HG03045 (cell line): ENCODE measurements at regions not wholly inside any gene's neighbourhood (a gene's known extent, or its start where the extent isn't known, plus 50 kb on each side); places are given as distances from the start of the nearest gene placed in this dataset.
"Not testable (repeated sequence)": the region's sequence is repeated elsewhere in the genome, so short reads cannot be mapped to it uniquely, and the experiment has no call there.

Experiments used
- ATAC-seq: cut with Tn5 transposase; IDR thresholded peaks from one replicate; pipeline ENCODE4 v1.9.1; 2021; ENCODE audit warnings: mild to moderate bottlenecking, moderate library complexity; ENCODE audit not compliant: unreplicated experiment

DNA sequence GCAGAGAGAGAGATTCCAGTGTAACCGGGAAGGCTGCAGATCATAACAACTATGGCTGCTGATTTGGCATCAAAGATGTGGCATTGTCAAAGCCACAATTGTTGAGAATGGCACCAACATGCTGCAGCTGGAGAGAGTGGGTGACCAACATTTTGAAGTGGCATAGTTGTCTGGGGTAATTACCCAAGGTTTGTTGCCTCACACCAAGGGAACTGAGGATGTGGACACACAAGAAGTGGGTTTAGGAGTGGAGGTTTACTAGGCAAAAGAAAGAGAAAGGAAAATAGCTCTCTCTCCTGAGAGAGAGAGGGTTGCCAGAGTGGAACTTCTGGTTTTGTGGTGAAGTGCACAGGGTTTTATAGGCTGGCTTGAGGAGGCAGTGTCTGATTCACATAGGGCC is 126.6 kb downstream of the FAM72C start:
- ATAC-seq = not testable (repeated sequence)

DNA sequence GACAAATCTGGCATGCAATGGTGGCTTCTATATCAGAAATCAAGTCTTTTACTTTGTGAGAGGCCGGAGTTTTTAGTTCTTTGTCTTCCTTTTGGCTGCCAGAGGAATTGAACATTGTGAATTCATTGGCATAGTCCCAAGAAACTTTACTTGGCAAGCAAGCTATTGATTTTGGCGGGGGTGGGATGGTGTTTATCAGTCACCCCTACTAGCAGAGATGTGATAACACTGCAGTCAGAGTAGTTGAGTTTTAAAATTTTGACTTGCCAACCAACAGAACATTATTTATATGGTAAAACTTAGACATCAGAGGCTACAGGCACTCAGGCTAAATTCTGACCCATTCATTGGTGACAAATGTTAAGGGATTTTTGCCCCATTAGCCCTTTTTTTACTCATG is 129.7 kb downstream of the FAM72C start:
- ATAC-seq = not testable (repeated sequence)

DNA sequence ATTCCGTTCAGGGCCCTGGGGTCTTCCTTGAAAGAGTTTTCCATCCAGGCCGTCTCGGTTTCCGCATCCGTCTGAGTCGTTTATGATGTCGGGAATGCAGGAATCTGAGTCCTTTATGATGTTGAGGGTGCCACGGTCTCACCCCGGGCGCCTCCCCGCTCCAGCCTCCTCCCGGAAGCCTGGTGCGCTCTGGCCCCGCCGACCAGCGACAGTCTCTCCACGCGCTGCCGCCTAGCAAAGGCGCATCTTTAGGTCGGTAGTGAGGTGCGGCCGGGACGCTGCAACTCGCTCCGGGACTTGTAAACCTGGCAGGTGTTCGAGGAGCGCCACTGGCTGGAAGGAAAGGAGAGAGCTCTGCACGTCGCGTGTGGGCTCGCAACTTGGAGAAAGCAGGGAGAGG is 132.6 kb downstream of the FAM72C start:
- not testable (repeated sequence) for ATAC-seq

DNA sequence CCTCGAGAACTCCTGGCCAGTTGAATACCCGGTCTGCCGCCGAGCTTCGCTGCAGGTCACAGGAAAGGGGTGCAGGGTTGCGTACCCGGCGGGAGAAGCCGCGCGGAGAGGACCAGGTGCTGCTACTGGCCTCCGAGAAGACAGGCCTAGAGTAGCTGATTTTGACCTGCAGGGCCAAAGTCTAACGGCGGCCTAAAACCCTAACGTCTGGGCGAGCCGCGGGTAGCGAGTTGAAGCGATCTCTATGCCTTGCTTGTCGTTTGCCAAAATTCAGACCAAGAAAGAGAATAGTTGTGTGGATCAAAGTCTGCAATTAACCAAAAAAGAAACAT is 133.2 kb downstream of the FAM72C start:
- not testable (repeated sequence) for ATAC-seq

DNA sequence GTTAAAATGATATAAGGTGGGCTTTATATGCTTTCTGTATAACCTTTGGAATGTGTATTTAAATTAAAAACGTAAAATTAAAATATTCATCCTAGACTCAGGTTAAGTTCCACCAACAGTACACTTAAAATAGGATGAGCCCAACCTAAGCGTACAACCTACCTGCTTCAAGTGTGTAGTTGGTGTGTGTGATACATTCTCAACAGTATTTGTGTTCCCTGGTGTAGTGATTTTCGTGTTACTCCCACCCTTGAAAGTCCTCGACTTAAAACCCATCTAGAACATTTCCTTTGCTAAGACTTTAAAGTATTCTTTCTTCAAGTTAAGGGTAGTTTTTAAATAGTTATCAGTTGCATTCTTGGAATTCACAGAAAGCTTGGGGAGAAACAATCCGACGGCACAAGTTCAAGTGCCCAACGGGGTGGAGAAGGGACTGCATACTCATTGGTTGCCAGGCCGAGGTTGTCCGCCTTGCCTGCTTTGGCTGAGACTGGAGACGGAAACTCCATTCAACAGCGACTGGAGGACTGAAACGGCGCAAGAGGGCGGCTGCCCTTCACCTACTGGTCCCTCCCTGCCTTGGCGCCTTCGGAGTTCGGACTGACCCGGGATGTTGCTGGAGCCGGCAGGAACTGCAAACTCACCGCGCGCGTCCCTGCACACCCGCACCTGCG is 133.7 kb downstream of the FAM72C start:
- ATAC-seq = not testable (repeated sequence)

DNA sequence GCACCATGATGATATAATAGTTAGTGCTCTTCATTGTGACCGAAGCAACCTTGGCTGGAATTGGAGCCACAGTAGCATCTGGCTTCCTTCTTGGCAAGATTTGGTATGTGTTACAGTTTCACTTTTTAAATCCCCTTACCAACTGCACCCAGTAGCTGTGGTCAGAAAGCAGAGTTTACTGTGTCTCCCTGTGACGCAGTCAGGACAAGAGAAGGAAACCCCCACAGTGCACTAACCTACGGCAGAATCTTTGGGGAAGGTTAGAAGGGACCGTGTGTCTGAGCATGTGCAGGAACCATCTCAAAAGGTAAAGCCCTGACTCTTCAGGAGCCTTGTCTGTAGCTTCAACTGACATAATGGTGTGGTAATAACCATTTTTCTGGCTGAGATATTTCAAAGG is 138.4 kb downstream of the FAM72C start:
- ATAC-seq = not testable (repeated sequence)

DNA sequence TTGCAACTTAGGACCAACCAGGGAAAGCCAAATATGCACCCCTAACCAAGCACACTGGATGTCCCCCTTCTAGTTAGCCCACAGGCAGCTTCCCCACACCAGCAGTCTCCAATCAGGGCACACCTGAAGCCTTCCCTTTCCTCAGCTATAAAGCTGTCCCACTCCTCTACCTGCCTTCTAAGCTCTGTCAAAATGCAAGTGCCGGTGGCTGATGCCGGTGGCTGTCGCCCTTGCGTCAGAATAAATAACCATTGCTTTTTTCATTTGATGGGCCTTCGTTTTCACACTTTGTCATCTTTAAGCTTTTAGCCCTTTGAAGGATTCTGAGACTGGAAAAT is 139.4 kb downstream of the FAM72C start:
- ATAC-seq = not testable (repeated sequence)

DNA sequence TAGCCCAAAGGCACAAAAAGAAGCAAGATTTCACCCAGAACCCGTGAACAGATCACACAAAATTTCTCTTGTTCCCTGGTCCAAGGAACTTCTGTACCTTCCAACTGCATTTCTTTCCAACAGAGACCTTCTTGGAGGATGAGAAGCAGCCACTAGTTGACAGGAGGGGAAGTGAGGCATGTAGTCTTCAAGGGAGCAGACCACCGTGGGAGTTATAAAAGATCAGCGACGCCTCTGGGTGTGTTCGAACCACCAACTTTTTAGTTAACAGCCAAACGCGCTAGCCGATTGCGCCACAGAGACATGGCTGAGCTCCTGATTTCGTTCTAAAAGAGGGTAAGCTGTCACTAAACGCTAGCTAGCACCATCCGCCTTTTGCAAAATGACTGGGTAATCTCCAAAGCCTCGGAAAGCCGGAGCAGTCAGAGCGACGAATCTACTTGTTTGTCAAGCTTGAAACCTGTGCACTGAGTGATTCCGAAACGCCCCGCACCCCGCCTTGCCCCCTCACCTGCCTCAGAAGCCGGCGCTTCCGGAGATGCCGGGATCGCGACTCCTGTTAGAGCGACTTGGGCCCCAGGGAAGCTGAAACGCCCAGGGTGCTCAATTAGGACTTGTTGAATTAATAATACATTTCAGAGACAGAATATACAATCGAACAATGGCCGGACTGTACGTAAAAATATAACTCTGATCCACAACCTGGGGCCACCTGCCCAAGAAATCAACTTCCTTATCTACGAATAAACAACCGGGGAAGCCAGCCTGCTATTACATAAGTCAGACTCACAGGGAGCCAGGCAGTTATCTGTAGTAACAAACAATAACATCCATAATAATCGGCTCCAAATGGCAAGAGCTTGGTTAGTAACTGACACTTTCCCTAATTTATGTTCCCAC is 140.1 kb downstream of the FAM72C start:
- not testable (repeated sequence) for ATAC-seq

DNA sequence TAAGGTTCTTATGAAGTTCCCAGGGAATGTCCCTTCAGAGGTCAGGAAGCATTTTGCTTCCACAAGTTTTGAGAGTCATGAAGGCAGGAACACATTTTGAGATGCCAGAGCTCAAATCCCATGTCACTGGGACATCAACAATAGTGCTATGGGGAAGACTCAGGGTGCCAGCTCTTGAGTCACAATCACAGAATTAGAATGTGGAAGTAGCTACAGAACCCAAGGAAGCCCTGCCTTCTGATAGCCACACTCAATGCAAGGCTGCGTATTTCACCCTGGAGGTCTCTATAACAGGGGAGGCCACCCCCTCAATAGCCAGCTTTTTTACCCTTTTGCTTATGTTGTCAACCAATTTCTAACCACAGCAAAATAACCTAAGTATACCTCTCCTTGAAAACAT is 145.6 kb downstream of the FAM72C start:
- not testable (repeated sequence) for ATAC-seq

DNA sequence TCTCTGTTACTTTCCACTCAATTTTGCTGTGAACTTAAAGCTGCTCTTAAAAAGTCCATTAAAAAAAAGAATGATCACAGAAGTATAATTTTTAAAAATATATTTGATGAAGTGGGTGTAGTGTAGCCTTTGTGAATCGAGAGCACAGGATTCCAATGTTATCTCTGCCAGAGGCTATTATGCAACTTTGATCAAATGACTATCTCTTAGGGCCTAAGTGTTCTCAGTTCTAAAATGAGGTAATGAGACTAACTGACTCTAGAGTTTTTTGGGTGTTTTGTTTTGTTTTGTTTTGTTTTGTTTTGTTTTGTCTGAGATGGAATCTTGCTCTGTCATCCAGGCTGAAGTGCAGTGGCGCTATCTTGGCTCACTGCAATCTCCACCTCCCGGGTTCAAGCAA is 147.5 kb downstream of the FAM72C start:
- not testable (repeated sequence) for ATAC-seq

DNA sequence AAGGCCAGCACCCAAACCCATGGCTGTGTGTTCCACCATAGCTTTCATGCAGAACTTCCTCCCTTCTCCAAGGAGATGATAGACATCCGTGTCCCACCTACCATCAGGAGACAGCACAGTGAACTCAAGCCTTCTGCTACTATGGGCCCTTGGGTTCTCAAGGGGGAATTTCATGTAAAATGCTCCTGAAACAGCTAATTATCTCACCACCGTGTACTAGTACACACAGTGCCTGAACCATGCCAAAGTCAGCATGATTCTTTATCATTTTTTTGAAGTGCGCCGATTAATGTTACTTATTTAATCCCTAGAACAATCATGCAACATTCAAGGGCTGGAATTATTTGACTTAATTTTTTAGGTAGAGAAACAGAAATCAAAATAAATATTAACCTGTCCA is 151.7 kb downstream of the FAM72C start:
- not testable (repeated sequence) for ATAC-seq

DNA sequence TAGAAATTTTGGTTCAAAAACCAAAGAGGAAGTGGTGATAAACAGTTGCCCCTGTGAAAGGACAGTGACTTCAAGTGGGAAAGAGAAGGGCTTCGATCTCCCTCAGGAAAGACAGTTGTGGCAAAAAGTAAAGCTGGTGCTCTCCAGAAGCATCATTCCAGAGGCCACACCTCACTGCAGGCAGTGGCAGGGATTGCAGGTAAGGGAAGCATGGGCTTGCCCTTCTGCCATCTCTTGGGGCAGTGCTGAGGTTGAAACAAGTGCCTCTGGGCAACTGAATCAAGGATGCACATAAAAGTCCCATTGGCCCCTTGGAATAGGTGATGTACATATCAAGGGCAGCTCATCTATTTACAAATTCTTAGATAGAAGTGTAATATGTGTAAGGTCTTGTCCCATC is 155.4 kb downstream of the FAM72C start:
- not testable (repeated sequence) for ATAC-seq

DNA sequence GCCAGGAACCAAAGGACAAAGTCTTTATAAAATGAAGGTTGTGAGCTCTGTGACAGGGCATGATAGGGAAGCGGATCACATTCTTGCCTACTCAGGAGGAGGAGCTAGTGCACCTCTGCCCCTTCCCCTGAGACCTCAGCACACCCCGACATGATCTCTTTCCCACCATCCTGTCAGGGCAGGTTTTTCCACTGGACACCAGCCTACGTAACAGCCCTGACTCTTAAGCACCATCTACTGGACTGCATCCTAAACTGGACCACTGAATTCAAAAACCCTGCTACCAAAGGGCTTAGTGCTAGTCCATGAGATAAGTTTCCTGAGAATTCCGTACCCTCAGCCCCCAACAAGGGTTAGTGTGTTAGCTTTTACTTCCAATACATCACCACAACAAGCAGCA is 166.4 kb downstream of the FAM72C start:
- not testable (repeated sequence) for ATAC-seq

DNA sequence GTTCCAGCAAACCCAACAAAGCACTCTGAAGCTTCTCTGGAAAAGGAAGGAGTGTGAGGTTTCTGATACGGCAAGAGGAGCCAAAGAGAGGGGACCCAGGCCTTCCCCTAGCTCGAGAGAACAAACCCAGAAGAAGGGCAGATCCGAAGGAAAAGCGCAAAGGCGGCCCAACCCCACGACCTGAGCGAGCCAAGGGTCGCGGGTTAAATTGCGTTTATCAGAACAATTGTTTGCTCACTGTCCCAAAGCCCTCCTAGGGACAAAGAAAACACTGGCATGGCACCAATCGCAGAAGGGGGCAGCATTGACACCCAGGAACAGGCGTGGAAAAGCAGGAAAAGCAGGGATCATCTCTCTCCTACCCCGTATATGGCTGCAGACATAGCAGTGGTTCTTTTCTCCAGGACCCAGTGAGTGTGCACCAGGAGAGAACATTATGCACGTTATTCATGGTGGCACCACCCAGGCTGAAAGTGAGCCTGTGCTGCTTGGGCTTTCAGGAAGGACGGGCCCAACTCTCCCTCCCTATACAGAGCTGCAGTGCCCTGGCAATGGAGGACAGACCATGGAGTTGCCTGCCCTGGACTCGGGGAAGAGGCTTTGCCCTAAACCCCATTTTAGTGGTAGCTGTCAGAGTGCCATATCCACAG is 167.0 kb downstream of the FAM72C start:
- ATAC-seq = not testable (repeated sequence)

DNA sequence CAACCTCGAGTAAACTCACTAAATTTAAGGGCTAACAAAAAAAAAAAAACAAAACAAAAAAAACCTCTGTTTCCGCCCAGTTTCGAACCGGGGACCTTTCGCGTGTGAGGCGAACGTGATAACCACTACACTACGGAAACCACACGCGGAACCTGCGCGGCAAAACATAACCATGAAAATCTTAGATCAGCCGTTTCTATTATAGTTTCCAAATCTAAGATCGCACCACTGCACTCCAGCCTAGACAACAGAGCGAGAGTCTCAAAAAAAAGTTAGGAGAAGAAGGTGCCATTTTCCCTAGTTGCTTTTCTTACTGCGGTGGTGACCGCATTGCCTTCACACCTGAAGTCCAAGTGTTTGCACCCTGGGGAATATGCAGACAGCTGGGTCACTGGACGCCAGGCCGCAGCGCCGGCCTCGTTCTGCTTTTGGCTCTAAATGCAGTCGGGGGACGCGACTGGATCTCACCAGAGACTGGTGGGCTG is 167.8 kb downstream of the FAM72C start:
- ATAC-seq = not testable (repeated sequence)

DNA sequence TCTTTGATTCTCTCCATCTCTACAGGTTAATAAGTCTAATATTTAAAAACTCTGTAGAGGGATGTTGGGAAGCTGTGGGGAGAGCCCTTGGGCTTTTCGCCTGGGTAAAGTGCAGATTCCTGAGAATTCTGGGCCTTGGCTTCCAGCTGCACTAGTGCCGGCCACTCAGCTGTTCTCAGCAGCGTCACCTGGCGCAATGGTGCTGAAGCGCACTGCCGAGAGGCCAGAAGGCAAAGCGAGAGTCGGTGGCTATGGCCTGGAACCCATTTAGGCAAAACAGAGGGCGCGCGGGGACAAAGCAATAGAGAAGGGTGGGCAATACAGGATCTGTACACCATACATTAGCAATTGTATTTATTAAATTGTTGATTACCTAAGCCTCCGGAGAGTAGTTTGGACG is 168.7 kb downstream of the FAM72C start:
- not testable (repeated sequence) for ATAC-seq

DNA sequence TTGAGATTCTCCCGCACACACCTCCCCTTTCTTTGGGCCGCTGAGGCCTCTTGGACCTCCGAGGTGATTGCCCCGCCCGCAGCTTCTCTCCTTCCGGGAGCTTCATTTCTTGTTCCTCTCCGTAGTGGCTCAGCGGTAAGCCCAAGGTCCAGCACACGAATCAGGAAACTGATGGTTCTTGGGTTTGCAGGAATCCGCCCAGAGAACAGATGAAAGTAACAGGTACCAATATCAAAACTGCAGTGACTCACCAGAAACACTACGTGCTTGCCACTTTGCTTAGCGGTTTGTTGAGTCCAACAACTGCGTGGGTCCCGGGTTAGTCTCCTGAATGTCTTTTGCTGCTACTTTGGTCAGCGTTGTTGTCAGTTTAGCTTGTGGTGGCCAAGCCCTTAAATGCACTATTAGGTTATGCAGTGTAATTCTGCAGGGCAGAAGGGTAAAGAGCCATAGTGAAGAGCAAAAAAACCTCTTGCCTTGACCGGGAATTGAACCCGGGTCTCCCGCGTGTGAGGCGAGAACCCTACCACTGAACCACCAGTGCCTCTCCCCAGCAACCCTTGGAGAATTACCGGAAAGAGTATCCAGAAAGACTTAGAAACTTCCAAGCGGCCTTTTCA is 172.1 kb downstream of the FAM72C start:
- ATAC-seq = peak; percentile 62

DNA sequence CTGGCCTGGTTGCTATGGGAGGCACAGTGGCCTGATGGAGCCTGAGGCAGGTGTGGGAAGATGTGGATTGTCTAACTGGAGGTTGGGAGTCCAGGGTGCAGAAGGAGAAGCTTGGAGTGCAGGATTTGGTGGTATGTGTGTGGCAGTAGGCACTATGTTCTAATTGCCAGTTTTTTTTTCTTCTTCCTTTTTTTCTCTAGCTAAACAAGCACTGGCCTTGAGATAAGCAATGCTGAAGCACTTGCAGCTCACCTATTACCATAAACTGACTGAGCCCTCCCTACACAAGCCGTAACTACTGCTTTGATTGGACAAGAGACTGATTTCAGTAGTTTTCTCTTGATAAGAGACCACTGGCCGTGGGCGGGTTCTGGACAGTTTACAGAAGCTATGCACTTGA is 175.4 kb downstream of the FAM72C start:
- not testable (repeated sequence) for ATAC-seq

DNA sequence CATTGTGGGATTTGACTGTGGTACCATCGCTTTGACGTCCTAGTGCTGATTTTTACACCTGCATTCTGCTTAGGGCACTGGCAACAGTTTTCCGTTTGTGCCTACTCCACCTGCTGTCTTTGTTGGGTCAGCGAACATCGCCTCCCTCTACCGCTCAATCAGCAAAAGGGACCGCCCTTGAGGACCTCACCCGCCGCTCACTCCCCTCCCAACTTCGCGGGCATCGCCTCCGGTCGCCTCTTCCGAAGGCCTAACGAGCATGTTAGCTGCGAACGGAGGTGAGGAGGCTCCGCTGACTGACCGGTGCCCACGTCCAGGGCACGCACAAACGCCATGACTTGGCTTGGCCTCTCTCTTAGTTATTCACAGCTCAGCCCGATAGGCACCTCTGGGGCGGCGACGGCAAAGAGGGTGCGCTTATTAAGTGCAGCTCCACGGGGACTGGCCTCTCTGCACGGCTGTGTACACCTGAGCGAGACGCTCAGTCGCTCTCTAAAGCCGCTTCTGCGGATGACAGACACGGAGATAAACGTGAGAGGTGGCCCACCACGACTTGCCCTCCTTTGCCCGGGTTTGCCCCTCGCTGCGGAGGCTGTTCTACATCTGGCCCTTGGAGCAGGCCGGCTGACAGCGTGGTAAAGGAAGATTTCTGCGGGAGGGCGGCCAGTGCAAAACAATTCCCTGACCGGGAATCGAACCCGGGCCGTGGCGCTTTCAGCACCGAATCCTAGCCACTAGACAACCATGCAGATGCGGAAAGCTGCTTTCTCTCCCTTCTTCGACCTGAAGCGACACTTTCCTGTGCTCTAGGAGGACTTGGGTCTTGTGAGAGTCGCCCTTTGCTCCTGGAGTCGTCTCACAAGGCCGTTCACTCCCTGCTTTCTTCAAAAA is 179.5 kb downstream of the FAM72C start:
- ATAC-seq = not testable (repeated sequence)

DNA sequence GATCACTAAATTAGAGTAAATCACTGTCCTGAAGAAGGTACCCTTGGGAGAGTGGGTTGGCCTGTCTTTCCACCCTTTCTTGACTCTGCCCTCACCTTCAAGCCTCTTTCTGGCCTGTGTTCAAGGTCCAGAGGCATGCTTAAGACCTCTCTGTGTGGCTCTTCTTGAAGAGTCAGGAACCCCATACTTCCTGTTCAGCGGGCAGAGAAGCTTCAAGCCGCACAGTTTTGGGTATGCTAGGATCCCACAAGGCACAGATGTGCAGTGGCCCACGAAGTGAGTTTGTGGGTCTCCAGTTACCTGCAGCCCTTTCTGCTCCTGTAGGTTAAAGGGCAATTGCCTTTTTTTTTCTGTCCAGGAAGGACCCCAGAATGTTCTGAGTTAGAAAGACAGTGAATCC is 185.4 kb downstream of the FAM72C start:
- ATAC-seq = not testable (repeated sequence)
